Naive thymus-derived CD4-positive, alpha-beta T cell (primary cell): ENCODE measurements at regions not wholly inside any gene's neighbourhood (a gene's known extent, or its start where the extent isn't known, plus 50 kb on each side); places are given as distances from the start of the nearest gene placed in this dataset.

Experiments
- ATAC-seq: fragments of 150-1000 bp; cut with Tn5 transposase; 2 replicates; pipeline ENCODE4 v1.10.0; 2021; ENCODE audit warnings: mild to moderate bottlenecking, moderate library complexity
- CTCF ChIA-PET: fragments of 350-600 bp; sonication (Branson Sonifier 250); formaldehyde crosslinking; loops from one replicate; lab custom pipeline; 2021; ENCODE audit warnings: antibody characterized with exemption; lab: Charles Lee
- POLR2A ChIA-PET: fragments of 350-600 bp; sonication (Branson Sonifier 250); formaldehyde crosslinking; loops from one replicate; lab custom pipeline; 2021; ENCODE audit warnings: antibody characterized with exemption, inconsistent platforms; lab: Charles Lee
- DNase-seq, 9 donors: peaks; one replicate each; pipeline versions ENCODE4 v3.0.0 to v3.0.0-alpha.2; 2020 to 2022; ENCODE audit warnings: mixed read lengths in 1 of 9
- H3K27ac ChIP-seq: one replicate; pipeline ENCODE4 v1.7.0; 2013; ENCODE audit warnings: mild to moderate bottlenecking, low read depth, low read length, moderate library complexity
- H3K27me3 ChIP-seq, 2 donors: one replicate each; pipeline ENCODE4 v1.7.0; 2013; ENCODE audit warnings: low read length in 2 of 2, mild to moderate bottlenecking in 2 of 2, moderate library complexity in 2 of 2; ENCODE audit not compliant: control insufficient read depth in 2 of 2, insufficient read depth in 2 of 2
- H3K36me3 ChIP-seq, 3 experiments: 1 replicate in 2 of 3; 2 replicates in 1 of 3; pipeline ENCODE4 v1.7.0; 2013; ENCODE audit warnings: low read length in 3 of 3, mild to moderate bottlenecking in 3 of 3, moderate library complexity in 1 of 3; ENCODE audit not compliant: insufficient read depth in 3 of 3, control insufficient read depth in 2 of 3
- H3K4me1 ChIP-seq, 2 donors: one replicate each; pipeline ENCODE4 v1.7.0; 2013; ENCODE audit warnings: low read length in 2 of 2, mild to moderate bottlenecking in 2 of 2, moderate library complexity in 1 of 2; ENCODE audit not compliant: control insufficient read depth in 2 of 2, insufficient read depth in 2 of 2
- H3K4me3 ChIP-seq: 2 replicates; pipeline ENCODE4 v1.7.0; 2013; ENCODE audit warnings: mild to moderate bottlenecking, low read length
- H3K9me3 ChIP-seq, 3 experiments: 1 replicate in 2 of 3; 2 replicates in 1 of 3; pipeline ENCODE4 v1.7.0; 2013; ENCODE audit warnings: low read length in 3 of 3; ENCODE audit not compliant: control insufficient read depth in 2 of 3
- H3K27ac Mint-ChIP-seq, 9 donors: one replicate each; pipeline ENCODE4 v1.8.0; 2020 to 2022; ENCODE audit warnings: mixed read lengths in 9 of 9, mild to moderate bottlenecking in 8 of 9, moderate library complexity in 5 of 9, inconsistent platforms in 2 of 9
- H3K27me3 Mint-ChIP-seq, 5 donors: one replicate each; pipeline ENCODE4 v1.8.0; 2021 to 2022; ENCODE audit warnings: mixed read lengths in 5 of 5, mild to moderate bottlenecking in 1 of 5
- H3K36me3 Mint-ChIP-seq, 5 donors: one replicate each; pipeline ENCODE4 v1.8.0; 2020 to 2022; ENCODE audit warnings: mixed read lengths in 5 of 5, mild to moderate bottlenecking in 3 of 5, inconsistent platforms in 1 of 5
- H3K4me1 Mint-ChIP-seq, 7 donors: one replicate each; pipeline ENCODE4 v1.8.0; 2020 to 2022; ENCODE audit warnings: mixed read lengths in 7 of 7, mild to moderate bottlenecking in 3 of 7, inconsistent platforms in 1 of 7
- H3K4me3 Mint-ChIP-seq, 10 donors: one replicate each; pipeline ENCODE4 v1.8.0; 2020 to 2022; ENCODE audit warnings: mild to moderate bottlenecking in 10 of 10, mixed read lengths in 10 of 10, moderate library complexity in 6 of 10, inconsistent platforms in 2 of 10
- H3K9me3 Mint-ChIP-seq, 11 donors: one replicate each; pipeline ENCODE4 v1.8.0; 2020 to 2022; ENCODE audit warnings: mixed read lengths in 11 of 11, mild to moderate bottlenecking in 4 of 11, inconsistent platforms in 1 of 11, moderate library complexity in 1 of 11
- intact Hi-C, 2 donors: fragments of 100-400 bp; cut with micrococcal nuclease; formaldehyde crosslinking; loops; one replicate each; pipeline ENCODE4 v1.15.1; 2023

DNA sequence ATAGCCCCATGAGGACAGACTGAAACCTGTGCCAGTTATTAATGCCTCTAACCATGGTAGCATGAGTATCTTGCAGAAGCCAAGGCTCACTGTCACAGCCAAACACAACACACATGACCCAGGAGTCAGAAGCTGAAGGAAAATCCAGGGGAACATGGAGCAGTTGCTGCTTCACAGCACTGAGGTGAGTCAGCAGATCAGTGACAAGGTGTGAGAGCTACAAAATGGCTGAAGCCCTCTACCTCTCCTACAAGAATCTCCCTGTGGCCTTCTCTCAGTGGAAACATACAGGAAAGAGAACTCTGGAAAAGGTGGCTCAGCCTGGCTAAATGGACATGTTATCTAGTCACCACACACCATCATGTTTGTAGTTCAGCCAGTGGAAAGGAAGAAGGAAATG, 93.5 kb downstream of the NAB1 start:
- no peak overlapping the region for H3K4me3 ChIP-seq
- no peak overlapping the region for H3K27ac ChIP-seq
- H3K4me3 Mint-ChIP-seq: no peak overlapping the region
- ChIA-PET POLR2A (no interaction called here), CTCF (interaction anchor here (0.6 kb wide), 1 partner anchor 33 kb away, joined by 3 read pairs; no protein-coding TSS in a partner anchor)
- intact Hi-C loops: no loop called here
- H3K4me1 Mint-ChIP-seq: peaks cover 0 to 6% (median 3%) of the 10 kb centered on the region in 7 donors
- no peak for DNase-seq
- no peaks in the 10 kb centered on the region for H3K36me3 ChIP-seq
- no peaks in the 10 kb centered on the region for H3K27me3 ChIP-seq
- no peaks in the 10 kb centered on the region for H3K9me3 ChIP-seq
- H3K4me1 ChIP-seq: no peaks in the 10 kb centered on the region
- peaks cover 0 to 4% (median 0%) of the 10 kb centered on the region in 5 donors for H3K27me3 Mint-ChIP-seq
- ATAC-seq: no peak
- no peak overlapping the region for H3K27ac Mint-ChIP-seq
- H3K36me3 Mint-ChIP-seq: no peaks in the 10 kb centered on the region
- peaks cover 0 to 3% (median 0%) of the 10 kb centered on the region in 11 donors for H3K9me3 Mint-ChIP-seq

DNA sequence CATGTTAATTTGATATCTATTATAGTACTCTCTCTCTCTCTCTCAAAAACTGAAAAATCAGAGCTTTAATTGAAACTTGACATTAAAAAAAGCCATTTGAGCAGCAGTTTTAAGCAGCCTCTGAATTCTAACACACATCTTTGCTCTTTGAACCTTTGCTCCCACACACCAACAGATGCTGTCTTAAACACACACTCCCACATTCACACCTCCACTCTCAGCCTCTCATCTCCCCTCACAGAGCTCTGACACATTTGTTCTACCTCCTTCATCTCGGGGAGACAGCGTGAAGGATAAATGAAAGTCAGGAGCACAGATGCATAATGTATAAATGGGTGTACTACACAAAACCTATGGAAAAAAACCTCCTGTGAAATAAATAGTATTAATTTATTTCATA, 95.2 kb downstream of the NAB1 start:
- Histone ChIP-seq H3K27me3 (no peaks in the 10 kb centered on the region), H3K9me3 (no peaks in the 10 kb centered on the region), H3K36me3 (no peaks in the 10 kb centered on the region), H3K27ac (no peak overlapping the region), H3K4me3 (no peak overlapping the region), H3K4me1 (no peaks in the 10 kb centered on the region)
- Mint-ChIP-seq H3K27me3 (peaks cover 0 to 4% (median 0%) of the 10 kb centered on the region in 5 donors), H3K36me3 (no peaks in the 10 kb centered on the region), H3K4me3 (no peak overlapping the region), H3K9me3 (peaks cover 0 to 3% (median 0%) of the 10 kb centered on the region in 11 donors), H3K27ac (peak overlapping the region in 1 of 9 donors; percentile 37), H3K4me1 (peaks cover 0 to 6% (median 3%) of the 10 kb centered on the region in 7 donors)
- CTCF ChIA-PET: no interaction called here
- no peak for ATAC-seq
- no peak for DNase-seq
- intact Hi-C loops: no loop called here
- POLR2A ChIA-PET: interaction anchor here (0.6 kb wide), 1 partner anchor 41 kb away, joined by 3 read pairs; no protein-coding TSS in a partner anchor

DNA sequence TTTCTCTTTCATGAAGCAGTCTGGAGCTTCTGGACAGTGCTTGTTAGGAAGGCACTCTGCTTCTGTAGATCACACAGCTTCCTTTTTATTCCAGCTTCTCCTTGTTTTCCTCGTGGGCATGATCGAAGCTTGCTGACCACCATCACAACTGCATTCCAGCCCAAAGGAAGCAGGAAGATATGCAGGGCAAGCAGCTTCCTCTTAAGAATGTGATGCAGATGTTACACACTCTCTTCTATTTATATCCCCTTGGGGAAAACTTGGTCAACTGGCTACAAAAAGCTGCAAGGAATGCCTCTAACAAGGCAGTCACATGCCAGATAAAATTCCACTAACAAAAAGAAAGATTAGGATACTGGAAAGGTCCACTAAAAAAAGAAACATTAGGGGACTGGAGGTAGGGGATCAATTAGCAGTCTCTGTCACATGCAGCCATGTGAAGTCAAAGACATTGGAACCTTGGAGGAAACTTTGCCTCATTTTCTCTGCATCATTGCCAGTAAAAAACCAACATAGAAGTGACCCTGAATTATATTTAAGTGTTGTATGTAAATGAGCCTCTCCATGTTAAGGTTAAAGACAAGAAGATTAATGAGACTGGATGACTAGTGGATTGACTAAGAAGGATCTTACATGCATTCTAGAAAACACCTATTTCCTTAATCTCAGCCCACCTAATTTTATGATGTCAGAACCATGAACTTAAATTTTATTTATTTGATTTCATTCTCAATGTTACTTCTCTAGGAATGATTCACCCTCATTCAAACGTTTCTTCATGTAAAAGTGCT, 98.3 kb downstream of the NAB1 start:
- Mint-ChIP-seq H3K9me3 (peaks cover 0 to 5% (median 0%) of the 10 kb centered on the region in 11 donors), H3K36me3 (no peaks in the 10 kb centered on the region), H3K27ac (no peak overlapping the region), H3K4me3 (no peak overlapping the region), H3K4me1 (peaks cover 0 to 6% (median 3%) of the 10 kb centered on the region in 7 donors), H3K27me3 (peaks cover 0 to 4% (median 0%) of the 10 kb centered on the region in 5 donors)
- Histone ChIP-seq H3K36me3 (no peaks in the 10 kb centered on the region), H3K4me1 (no peaks in the 10 kb centered on the region), H3K4me3 (no peak overlapping the region), H3K9me3 (no peaks in the 10 kb centered on the region), H3K27me3 (no peaks in the 10 kb centered on the region), H3K27ac (no peak overlapping the region)
- DNase-seq: no peak
- intact Hi-C loops: no loop called here
- CTCF ChIA-PET: no interaction called here
- POLR2A ChIA-PET: no interaction called here
- no peak for ATAC-seq

DNA sequence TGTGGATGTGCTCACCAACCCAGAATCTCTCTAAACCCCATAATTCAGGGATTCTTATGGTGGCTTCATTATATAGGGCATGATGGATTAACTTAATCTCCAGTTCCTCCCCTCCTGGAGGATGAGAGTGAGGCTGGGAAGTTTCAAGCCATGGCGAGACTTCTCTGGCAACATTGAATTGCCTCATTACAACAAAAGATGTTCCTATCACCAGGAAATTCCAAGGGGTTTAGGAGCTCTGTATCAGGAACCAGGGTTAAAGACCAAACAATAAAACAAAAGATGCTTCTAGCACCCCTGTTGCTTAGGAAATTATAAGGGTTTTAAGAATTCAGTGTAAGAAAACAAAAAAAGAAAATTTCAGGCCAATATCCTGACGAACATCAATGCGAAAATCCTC, 100.1 kb downstream of the NAB1 start:
- Histone ChIP-seq H3K27me3 (no peaks in the 10 kb centered on the region), H3K27ac (no peak overlapping the region), H3K36me3 (no peaks in the 10 kb centered on the region), H3K4me1 (no peaks in the 10 kb centered on the region), H3K9me3 (no peaks in the 10 kb centered on the region), H3K4me3 (no peak overlapping the region)
- intact Hi-C loops: no loop called here
- Mint-ChIP-seq H3K4me3 (no peak overlapping the region), H3K36me3 (peaks cover 0 to 4% (median 0%) of the 10 kb centered on the region in 5 donors), H3K9me3 (peaks cover 0 to 11% (median 0%) of the 10 kb centered on the region in 11 donors), H3K27me3 (peaks cover 0 to 4% (median 0%) of the 10 kb centered on the region in 5 donors), H3K27ac (no peak overlapping the region), H3K4me1 (peaks cover 0 to 4% (median 2%) of the 10 kb centered on the region in 7 donors)
- DNase-seq: no peak
- ChIA-PET POLR2A (no interaction called here), CTCF (no interaction called here)
- no peak for ATAC-seq

DNA sequence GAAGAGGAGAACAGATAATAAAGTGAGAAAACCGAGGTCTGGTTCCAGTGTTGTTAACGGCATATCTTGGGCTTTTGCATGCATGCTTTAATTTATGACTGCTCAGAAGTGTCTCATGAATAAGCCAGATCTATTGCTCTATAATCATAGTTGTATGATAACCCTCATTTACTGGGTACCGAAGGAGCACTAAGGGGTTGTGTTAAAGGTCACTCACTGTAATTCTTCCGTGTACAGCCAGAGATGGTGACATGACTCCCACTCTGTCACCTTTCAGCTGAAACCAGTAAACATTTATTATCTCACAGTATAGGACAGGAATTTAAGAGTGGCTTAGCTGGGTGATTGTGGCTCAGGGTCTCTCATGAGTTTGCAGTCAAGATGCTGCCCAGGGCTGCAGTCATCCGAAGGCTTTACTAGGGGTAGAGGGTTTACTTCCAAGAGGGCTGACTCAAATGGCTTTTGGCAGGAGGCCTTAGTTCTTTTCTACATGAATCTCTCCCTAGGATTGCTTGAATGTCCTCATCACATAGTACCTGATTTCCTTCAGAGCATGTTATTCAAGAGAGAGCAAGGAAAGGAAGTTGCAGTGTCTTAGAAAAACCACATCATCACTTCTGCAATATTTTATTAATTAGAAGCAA, 107.0 kb downstream of the NAB1 start:
- Histone ChIP-seq H3K4me3 (no peak overlapping the region), H3K27me3 (no peaks in the 10 kb centered on the region), H3K4me1 (no peaks in the 10 kb centered on the region), H3K36me3 (no peaks in the 10 kb centered on the region), H3K27ac (no peak overlapping the region), H3K9me3 (no peaks in the 10 kb centered on the region)
- Mint-ChIP-seq H3K9me3 (peaks cover 0 to 12% (median 0%) of the 10 kb centered on the region in 11 donors), H3K27ac (no peak overlapping the region), H3K36me3 (peaks cover 0 to 9% (median 3%) of the 10 kb centered on the region in 5 donors), H3K4me3 (no peak overlapping the region), H3K4me1 (peaks cover 0 to 11% (median 0%) of the 10 kb centered on the region in 7 donors), H3K27me3 (peaks cover 0 to 5% (median 0%) of the 10 kb centered on the region in 5 donors)
- ChIA-PET POLR2A (no interaction called here), CTCF (no interaction called here)
- peak; percentile 24 for ATAC-seq
- intact Hi-C loops: no loop called here
- DNase-seq: no peak

DNA sequence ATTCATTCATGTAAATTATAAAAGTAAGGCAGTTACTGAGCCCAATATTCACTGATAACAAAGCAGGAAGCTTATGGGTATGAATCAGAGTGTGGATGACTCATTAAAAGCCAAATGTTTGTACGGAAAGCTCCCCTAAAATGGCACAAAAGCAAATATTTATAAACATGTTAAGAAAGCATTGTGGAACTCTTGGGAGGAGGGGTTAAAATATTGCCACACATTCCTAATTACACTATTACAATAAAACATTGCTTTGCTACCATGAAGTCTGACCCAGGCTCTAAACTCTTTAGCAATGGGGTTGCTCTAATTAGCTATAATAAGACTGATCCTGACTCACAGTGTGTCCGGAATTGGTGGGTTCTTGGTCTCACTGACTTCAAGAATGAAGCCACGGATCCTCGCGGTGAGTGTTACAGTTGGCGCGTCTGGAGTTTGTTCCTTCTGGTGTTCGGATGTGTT, 110.9 kb downstream of the NAB1 start:
- Mint-ChIP-seq H3K27ac (peak overlapping the region in 1 of 9 donors; percentile 34), H3K4me3 (peak overlapping the region in 2 of 10 donors; percentile 44 to 72), H3K9me3 (peaks cover 0 to 6% (median 0%) of the 10 kb centered on the region in 11 donors), H3K4me1 (peaks cover 2 to 18% (median 8%) of the 10 kb centered on the region in 7 donors), H3K27me3 (peaks cover 0 to 8% (median 0%) of the 10 kb centered on the region in 5 donors), H3K36me3 (peaks cover 0 to 10% (median 0%) of the 10 kb centered on the region in 5 donors)
- ATAC-seq: no peak
- ChIA-PET CTCF (interaction anchor here (0.6 kb wide), 1 partner anchor 996 kb away, joined by 3 read pairs; no protein-coding TSS in a partner anchor), POLR2A (no interaction called here)
- Histone ChIP-seq H3K36me3 (no peaks in the 10 kb centered on the region), H3K27ac (no peak overlapping the region), H3K4me1 (no peaks in the 10 kb centered on the region), H3K27me3 (no peaks in the 10 kb centered on the region), H3K9me3 (no peaks in the 10 kb centered on the region), H3K4me3 (no peak overlapping the region)
- DNase-seq: no peak
- intact Hi-C loops: no loop called here
